ENCODE measurements at regions not wholly inside any gene's neighbourhood (a gene's known extent, or its start where the extent isn't known, plus 50 kb on each side); places are given as distances from the start of the nearest gene placed in this dataset.
A peak's percentile ranks its signal among the peaks of the same experiment; 100 is the strongest.
"Not testable (repeated sequence)": the region's sequence is repeated elsewhere in the genome, so short reads cannot be mapped to it uniquely, and the experiment has no call there.

GRCh38 chr3:99313485-99313884, 324.9 kb upstream of the COL8A1 start:
- Mint-ChIP-seq H3K4me3 (ENCODE audit: unreplicated experiment) (no peak overlapping the region), H3K27me3 (ENCODE audit: insufficient read depth, unreplicated experiment) (no peaks in the 10 kb centered on the region), H3K27ac (ENCODE audit: unreplicated experiment) (no peak overlapping the region), H3K36me3 (ENCODE audit: insufficient read depth, unreplicated experiment) (no peaks in the 10 kb centered on the region), H3K9me3 (ENCODE audit: unreplicated experiment) (peaks cover 15% of the 10 kb centered on the region), H3K4me1 (ENCODE audit: low read depth, unreplicated experiment) (no peaks in the 10 kb centered on the region)
- intact Hi-C loops (cut with micrococcal nuclease; ENCODE audit: unreplicated experiment): no loop called here
- Histone ChIP-seq H3K9me3 (no peaks in the 10 kb centered on the region; the same call in 1 of the 2 replicates), H3K4me1 (no peaks in the 10 kb centered on the region), H3K27me3 (replicated peaks; ENCODE audit: control insufficient read depth, insufficient read depth, low read length) (no peaks in the 10 kb centered on the region), H3K4me3 (ENCODE audit: low read depth, low read length) (no peak overlapping the region), H3K36me3 (ENCODE audit: control insufficient read depth, insufficient read depth, low read length) (no peaks in the 10 kb centered on the region)
- DNase-seq: no peak
- CTCF ChIA-PET: no interaction called here
- no TSS peak for BruUV-seq (replicated peaks)
- POLR2A ChIA-PET: no interaction called here
- TF ChIP-seq CTCF (IDR thresholded peaks at IDR 0.05; ENCODE audit: insufficient read depth in 1 of 2, low read depth in 1 of 2, low read length in 1 of 2, severe bottlenecking in 1 of 2, unreplicated experiment in 1 of 2): no peak

DNA sequence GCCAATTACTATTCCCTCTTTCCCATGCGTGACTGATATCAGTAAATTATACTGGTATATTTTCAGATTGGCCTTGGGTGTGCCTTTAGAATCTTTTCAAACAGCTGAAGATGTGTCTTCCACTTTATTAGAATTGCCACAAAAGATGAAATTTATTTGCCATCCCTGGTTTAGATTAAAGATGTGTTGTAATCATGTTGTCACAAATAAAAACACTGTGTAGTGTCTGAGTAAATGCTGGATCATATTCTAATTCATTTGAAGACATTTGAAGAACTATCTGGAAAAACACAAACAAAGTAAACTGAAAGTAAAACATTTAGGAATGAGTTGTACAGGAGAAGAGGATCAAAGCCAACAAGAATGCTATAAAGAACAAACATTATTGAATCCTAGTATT, 339.7 kb upstream of the COL8A1 start:
- no peaks in the 10 kb centered on the region for H3K9me3 Mint-ChIP-seq (ENCODE audit: unreplicated experiment)
- no peak for TF ChIP-seq CTCF (IDR thresholded peaks at IDR 0.05; ENCODE audit: insufficient read depth in 1 of 2, low read depth in 1 of 2, low read length in 1 of 2, severe bottlenecking in 1 of 2, unreplicated experiment in 1 of 2)
- H3K27me3 Mint-ChIP-seq (ENCODE audit: insufficient read depth, unreplicated experiment): peaks cover 5% of the 10 kb centered on the region
- H3K36me3 Mint-ChIP-seq (ENCODE audit: insufficient read depth, unreplicated experiment): no peaks in the 10 kb centered on the region
- ChIA-PET CTCF (no interaction called here), POLR2A (no interaction called here)
- intact Hi-C loops (cut with micrococcal nuclease; ENCODE audit: unreplicated experiment): no loop called here
- no peaks in the 10 kb centered on the region for H3K27me3 ChIP-seq (replicated peaks; ENCODE audit: control insufficient read depth, insufficient read depth, low read length)
- H3K4me1 Mint-ChIP-seq (ENCODE audit: low read depth, unreplicated experiment): no peaks in the 10 kb centered on the region
- H3K9me3 ChIP-seq: no peaks in the 10 kb centered on the region
- H3K27ac Mint-ChIP-seq (ENCODE audit: unreplicated experiment): no peak overlapping the region
- no TSS peak for BruUV-seq (replicated peaks)
- H3K4me3 Mint-ChIP-seq (ENCODE audit: unreplicated experiment): no peak overlapping the region
- no peak for DNase-seq
- no peaks in the 10 kb centered on the region for H3K36me3 ChIP-seq (ENCODE audit: control insufficient read depth, insufficient read depth, low read length)
- no peak overlapping the region for H3K4me3 ChIP-seq (ENCODE audit: low read depth, low read length)
- no peaks in the 10 kb centered on the region for H3K4me1 ChIP-seq

DNA sequence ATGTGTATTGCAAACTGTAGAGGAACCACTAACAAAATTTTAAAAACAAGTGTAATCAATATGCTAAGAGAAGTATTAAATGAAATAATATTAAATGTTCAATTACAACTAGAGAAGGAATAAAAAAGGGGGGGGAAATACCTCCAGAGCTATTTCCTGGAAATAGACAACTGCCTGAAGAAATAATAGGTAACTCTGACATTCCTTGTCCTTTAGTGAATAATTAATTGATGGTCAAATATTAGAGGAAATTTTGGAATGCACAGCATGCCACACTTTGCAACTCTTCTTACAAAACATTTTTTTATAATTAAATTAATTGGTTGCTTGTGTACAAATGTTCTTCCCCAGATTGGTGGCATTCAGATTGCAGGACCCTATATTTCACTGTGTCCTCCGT, 342.6 kb upstream of the COL8A1 start:
- Mint-ChIP-seq H3K27me3 (ENCODE audit: insufficient read depth, unreplicated experiment) (peaks cover 2% of the 10 kb centered on the region), H3K9me3 (ENCODE audit: unreplicated experiment) (no peaks in the 10 kb centered on the region), H3K27ac (ENCODE audit: unreplicated experiment) (no peak overlapping the region), H3K4me3 (ENCODE audit: unreplicated experiment) (no peak overlapping the region), H3K36me3 (ENCODE audit: insufficient read depth, unreplicated experiment) (no peaks in the 10 kb centered on the region), H3K4me1 (ENCODE audit: low read depth, unreplicated experiment) (no peaks in the 10 kb centered on the region)
- POLR2A ChIA-PET: no interaction called here
- no peaks in the 10 kb centered on the region for H3K36me3 ChIP-seq (ENCODE audit: control insufficient read depth, insufficient read depth, low read length)
- no peak overlapping the region for H3K4me3 ChIP-seq (ENCODE audit: low read depth, low read length)
- intact Hi-C loops (cut with micrococcal nuclease; ENCODE audit: unreplicated experiment): no loop called here
- DNase-seq: no peak
- no peaks in the 10 kb centered on the region for H3K4me1 ChIP-seq
- no TSS peak for BruUV-seq (replicated peaks)
- TF ChIP-seq CTCF (IDR thresholded peaks at IDR 0.05; ENCODE audit: insufficient read depth in 1 of 2, low read depth in 1 of 2, low read length in 1 of 2, severe bottlenecking in 1 of 2, unreplicated experiment in 1 of 2): no peak
- no peaks in the 10 kb centered on the region for H3K9me3 ChIP-seq
- H3K27me3 ChIP-seq (replicated peaks; ENCODE audit: control insufficient read depth, insufficient read depth, low read length): no peaks in the 10 kb centered on the region
- CTCF ChIA-PET: no interaction called here

DNA sequence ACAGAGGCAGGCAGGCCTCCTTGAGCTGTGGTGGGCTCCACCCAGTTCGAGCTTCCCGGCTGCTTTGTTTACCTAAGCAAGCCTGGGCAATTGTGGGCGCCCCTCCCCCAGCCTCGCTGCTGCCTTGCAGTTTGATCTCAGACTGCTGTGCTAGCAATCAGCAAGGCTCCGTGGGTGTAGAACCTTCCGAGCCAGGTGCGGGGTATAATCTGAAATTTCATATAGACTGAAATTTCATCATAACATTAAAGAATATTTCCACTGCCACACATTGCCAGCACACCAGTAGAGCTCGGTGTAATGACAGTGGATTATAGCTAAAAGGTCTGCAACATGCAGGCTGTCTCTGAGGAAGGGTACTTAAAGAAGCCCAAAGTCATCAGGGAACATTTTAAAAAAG, 344.3 kb upstream of the COL8A1 start:
- H3K9me3 Mint-ChIP-seq (ENCODE audit: unreplicated experiment); H3K9me3 ChIP-seq; H3K4me1 Mint-ChIP-seq (ENCODE audit: low read depth, unreplicated experiment); intact Hi-C loops (cut with micrococcal nuclease; ENCODE audit: unreplicated experiment); H3K27me3 ChIP-seq (replicated peaks; ENCODE audit: control insufficient read depth, insufficient read depth, low read length); H3K36me3 ChIP-seq (ENCODE audit: control insufficient read depth, insufficient read depth, low read length); BruUV-seq (replicated peaks); H3K27me3 Mint-ChIP-seq (ENCODE audit: insufficient read depth, unreplicated experiment); CTCF ChIA-PET; H3K4me3 Mint-ChIP-seq (ENCODE audit: unreplicated experiment); H3K36me3 Mint-ChIP-seq (ENCODE audit: insufficient read depth, unreplicated experiment); H3K4me1 ChIP-seq; POLR2A ChIA-PET; H3K27ac Mint-ChIP-seq (ENCODE audit: unreplicated experiment); H3K4me3 ChIP-seq (ENCODE audit: low read depth, low read length): not testable (repeated sequence)
- DNase-seq: peak; percentile 4 to 46

All from Caco-2 (cell line).